ENCODE measurements at regions not wholly inside any gene's neighbourhood (a gene's known extent, or its start where the extent isn't known, plus 50 kb on each side); places are given as distances from the start of the nearest gene placed in this dataset.

- no peak overlapping the region for H3K4me3 Mint-ChIP-seq
- H3K27ac Mint-ChIP-seq: no peak overlapping the region
- no peaks in the 10 kb centered on the region for H3K4me1 Mint-ChIP-seq
- H3K36me3 Mint-ChIP-seq (ENCODE audit: low read depth): no peaks in the 10 kb centered on the region
- peaks cover 33% of the 10 kb centered on the region for H3K27me3 Mint-ChIP-seq
- no peaks in the 10 kb centered on the region for H3K9me3 Mint-ChIP-seq
- no peak for DNase-seq
- intact Hi-C loops (cut with micrococcal nuclease): no loop called here
These were observed 117.6 kb upstream of the RUNX3 start for GRCh38 chr1:25047506-25048240.

- Mint-ChIP-seq H3K27ac (no peak overlapping the region), H3K4me3 (no peak overlapping the region), H3K36me3 (ENCODE audit: low read depth) (no peaks in the 10 kb centered on the region), H3K27me3 (peaks cover 31% of the 10 kb centered on the region), H3K4me1 (peaks cover 1% of the 10 kb centered on the region), H3K9me3 (no peaks in the 10 kb centered on the region)
- intact Hi-C loops (cut with micrococcal nuclease): no loop called here
- no peak for DNase-seq
These were observed 116.1 kb upstream of the RUNX3 start for GRCh38 chr1:25046194-25046532.

GRCh38 chr1:25045480-25046193, 115.6 kb upstream of the RUNX3 start:
- DNase-seq: no peak
- no peak overlapping the region for H3K4me3 Mint-ChIP-seq
- no peak overlapping the region for H3K27ac Mint-ChIP-seq
- H3K4me1 Mint-ChIP-seq: peaks cover 3% of the 10 kb centered on the region
- peaks cover 31% of the 10 kb centered on the region for H3K27me3 Mint-ChIP-seq
- no peaks in the 10 kb centered on the region for H3K36me3 Mint-ChIP-seq (ENCODE audit: low read depth)
- H3K9me3 Mint-ChIP-seq: no peaks in the 10 kb centered on the region
- intact Hi-C loops (cut with micrococcal nuclease): no loop called here

- H3K4me1 Mint-ChIP-seq: peaks cover 11% of the 10 kb centered on the region
- H3K9me3 Mint-ChIP-seq: no peaks in the 10 kb centered on the region
- no peak overlapping the region for H3K4me3 Mint-ChIP-seq
- DNase-seq: no peak
- no peaks in the 10 kb centered on the region for H3K36me3 Mint-ChIP-seq (ENCODE audit: low read depth)
- H3K27ac Mint-ChIP-seq: no peak overlapping the region
- H3K27me3 Mint-ChIP-seq: peaks cover 22% of the 10 kb centered on the region
- intact Hi-C loops (cut with micrococcal nuclease): no loop called here
These were observed 113.1 kb upstream of the RUNX3 start for GRCh38 chr1:25043228-25043580.

- DNase-seq: no peak
- Mint-ChIP-seq H3K27me3 (peaks cover 17% of the 10 kb centered on the region), H3K9me3 (no peaks in the 10 kb centered on the region), H3K36me3 (ENCODE audit: low read depth) (no peaks in the 10 kb centered on the region), H3K4me1 (peaks cover 14% of the 10 kb centered on the region), H3K4me3 (no peak overlapping the region), H3K27ac (no peak overlapping the region)
- intact Hi-C loops (cut with micrococcal nuclease): no loop called here
These were observed 112.5 kb upstream of the RUNX3 start for GRCh38 chr1:25042331-25043227.

GRCh38 chr1:25041916-25042315, 111.8 kb upstream of the RUNX3 start:
- intact Hi-C loops (cut with micrococcal nuclease): no loop called here
- DNase-seq: no peak
- H3K36me3 Mint-ChIP-seq (ENCODE audit: low read depth): no peaks in the 10 kb centered on the region
- no peak overlapping the region for H3K4me3 Mint-ChIP-seq
- H3K9me3 Mint-ChIP-seq: no peaks in the 10 kb centered on the region
- H3K27me3 Mint-ChIP-seq: peaks cover 16% of the 10 kb centered on the region
- peaks cover 19% of the 10 kb centered on the region for H3K4me1 Mint-ChIP-seq
- no peak overlapping the region for H3K27ac Mint-ChIP-seq

DNA sequence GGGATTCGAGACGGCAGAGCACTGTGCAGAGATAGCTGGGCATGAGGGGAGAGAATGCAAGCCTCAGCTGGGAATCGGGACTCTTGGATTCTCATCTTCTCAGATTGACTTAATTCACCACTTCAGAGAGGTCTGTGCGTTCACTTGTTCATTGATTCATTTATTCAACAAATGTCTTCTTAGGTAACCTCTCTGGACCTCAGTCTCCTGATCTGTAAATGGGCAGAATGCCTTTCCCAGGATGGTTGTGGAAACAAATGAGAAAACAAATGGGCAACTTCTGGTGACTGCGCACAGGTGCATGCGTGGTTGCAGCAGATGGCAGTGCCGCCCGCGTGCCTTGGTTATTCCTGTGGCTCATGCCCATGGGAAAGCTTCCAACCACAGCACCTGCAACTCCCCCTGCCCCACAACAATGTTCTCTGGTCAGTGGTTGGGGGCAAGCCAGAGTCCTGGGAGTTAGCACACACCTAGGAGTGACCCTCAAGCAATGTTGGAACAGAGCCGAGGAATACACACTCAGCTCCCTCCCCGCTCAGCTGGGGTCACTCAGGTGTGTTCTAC, 110.1 kb upstream of the RUNX3 start:
- Mint-ChIP-seq H3K27me3 (peaks cover 16% of the 10 kb centered on the region), H3K4me1 (peaks cover 20% of the 10 kb centered on the region), H3K9me3 (no peaks in the 10 kb centered on the region), H3K4me3 (no peak overlapping the region), H3K36me3 (ENCODE audit: low read depth) (peaks cover under 1% of the 10 kb centered on the region), H3K27ac (no peak overlapping the region)
- no peak for DNase-seq
- intact Hi-C loops (cut with micrococcal nuclease): no loop called here

- Mint-ChIP-seq H3K4me3 (no peak overlapping the region), H3K27ac (no peak overlapping the region), H3K36me3 (ENCODE audit: low read depth) (peaks cover 2% of the 10 kb centered on the region), H3K9me3 (no peaks in the 10 kb centered on the region), H3K4me1 (peaks cover 27% of the 10 kb centered on the region), H3K27me3 (peaks cover 16% of the 10 kb centered on the region)
- intact Hi-C loops (cut with micrococcal nuclease): no loop called here
- DNase-seq: no peak
These were observed 109.2 kb upstream of the RUNX3 start for GRCh38 chr1:25039229-25039628.

DNA sequence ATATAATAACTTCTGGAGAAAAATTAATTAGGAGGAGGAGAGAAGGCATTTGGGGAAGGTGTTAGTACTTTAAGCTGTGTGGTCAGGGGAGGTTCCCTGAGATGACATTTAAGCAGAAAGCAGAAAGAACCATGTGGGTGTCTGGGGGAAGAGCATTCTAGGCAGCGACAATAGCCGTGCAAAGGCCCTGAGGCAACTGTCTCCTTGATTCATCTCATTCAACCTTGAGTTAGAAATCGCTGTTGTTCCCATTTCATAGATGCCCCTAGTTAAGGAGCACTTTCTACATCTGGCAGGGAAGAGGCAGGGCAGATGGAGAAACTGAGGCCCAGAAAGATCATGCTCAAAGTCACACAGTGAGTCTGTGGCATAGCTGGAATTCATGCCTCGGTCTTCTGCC, 108.6 kb upstream of the RUNX3 start:
- intact Hi-C loops (cut with micrococcal nuclease): no loop called here
- Mint-ChIP-seq H3K36me3 (ENCODE audit: low read depth) (peaks cover 2% of the 10 kb centered on the region), H3K4me3 (no peak overlapping the region), H3K9me3 (no peaks in the 10 kb centered on the region), H3K27ac (no peak overlapping the region), H3K4me1 (peaks cover 31% of the 10 kb centered on the region), H3K27me3 (peaks cover 11% of the 10 kb centered on the region)
- DNase-seq: no peak

DNA sequence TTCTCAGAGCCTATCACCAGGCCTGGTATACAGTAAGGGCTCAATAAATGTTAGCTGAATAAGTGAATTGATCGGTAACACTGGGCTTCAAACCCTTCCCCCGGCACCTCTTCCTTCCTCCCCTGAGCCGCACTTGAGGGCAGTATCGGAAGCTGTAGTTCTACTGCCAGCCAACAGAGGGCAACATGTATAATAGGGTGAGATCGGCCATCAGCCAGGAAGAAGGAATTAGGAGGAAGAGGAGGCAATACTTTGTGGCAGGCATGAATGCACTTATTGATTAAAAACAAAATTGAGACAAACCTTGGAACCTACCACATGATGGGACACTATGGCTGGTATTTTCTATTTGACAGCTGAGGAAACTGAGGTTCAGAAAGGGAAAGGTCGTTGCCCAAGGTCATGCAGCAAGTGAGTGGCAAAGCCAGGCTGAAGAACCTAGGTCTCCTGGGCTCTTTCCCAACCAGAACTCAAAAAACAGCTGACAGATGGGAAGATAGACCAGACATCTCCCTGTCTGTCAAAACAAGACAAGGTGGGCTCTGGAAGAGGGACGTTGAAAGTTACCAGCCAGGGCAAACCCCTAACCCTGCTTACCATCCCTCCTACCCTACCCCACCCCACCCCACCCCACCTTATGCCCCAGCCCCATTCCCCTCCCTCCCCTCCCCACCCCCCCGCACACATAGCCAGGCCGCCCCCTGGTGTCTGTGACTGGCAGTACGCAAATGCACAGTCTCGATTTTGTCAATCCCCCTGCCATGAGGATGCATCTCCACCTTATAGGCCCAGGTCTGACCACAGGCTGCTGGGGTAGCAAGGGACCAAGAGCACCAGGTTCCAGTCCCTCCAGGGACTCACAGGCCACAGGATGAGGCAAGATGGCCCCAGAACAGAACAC, 107.3 kb upstream of the RUNX3 start:
- Mint-ChIP-seq H3K27ac (peak overlapping the region; percentile 64), H3K4me3 (peak overlapping the region; percentile 47), H3K36me3 (ENCODE audit: low read depth) (peaks cover 2% of the 10 kb centered on the region), H3K4me1 (peaks cover 42% of the 10 kb centered on the region), H3K9me3 (no peaks in the 10 kb centered on the region), H3K27me3 (peaks cover 9% of the 10 kb centered on the region)
- DNase-seq: peak; percentile 90
- intact Hi-C loops (cut with micrococcal nuclease): loop anchor here (1.0 to 2.0 kb wide), 5 partner anchors 60 to 189 kb away; no protein-coding TSS in a partner anchor

DNA sequence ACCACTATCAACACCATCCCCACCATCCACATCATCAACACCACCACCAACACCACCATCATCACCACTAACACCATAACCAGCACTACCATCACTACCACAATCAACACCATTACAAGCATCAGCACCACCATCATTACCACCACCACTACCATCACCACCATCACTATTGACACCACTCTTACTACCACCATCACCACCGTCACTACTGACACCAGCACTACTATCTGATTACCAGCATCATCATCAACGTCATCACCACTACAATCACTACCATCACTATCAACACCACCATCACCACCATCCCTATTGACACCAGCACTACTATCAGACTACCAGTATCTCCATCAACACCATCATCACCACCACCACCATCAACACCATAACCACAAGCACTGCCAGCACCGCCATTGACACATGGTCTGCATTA, 106.1 kb upstream of the RUNX3 start:
- H3K27ac Mint-ChIP-seq: no peak overlapping the region
- DNase-seq: no peak
- no peaks in the 10 kb centered on the region for H3K9me3 Mint-ChIP-seq
- peaks cover 54% of the 10 kb centered on the region for H3K4me1 Mint-ChIP-seq
- H3K27me3 Mint-ChIP-seq: peaks cover 5% of the 10 kb centered on the region
- H3K36me3 Mint-ChIP-seq (ENCODE audit: low read depth): peaks cover 4% of the 10 kb centered on the region
- H3K4me3 Mint-ChIP-seq: no peak overlapping the region
- intact Hi-C loops (cut with micrococcal nuclease): loop anchor here (2.0 kb wide), 1 partner anchor 111 kb away; no protein-coding TSS in a partner anchor

- intact Hi-C loops (cut with micrococcal nuclease): loop anchor here (2.0 kb wide), 1 partner anchor 111 kb away; no protein-coding TSS in a partner anchor
- peaks cover under 1% of the 10 kb centered on the region for H3K27me3 Mint-ChIP-seq
- peak overlapping the region; percentile 23 for H3K27ac Mint-ChIP-seq
- no peak overlapping the region for H3K4me3 Mint-ChIP-seq
- DNase-seq: no peak
- peaks cover 57% of the 10 kb centered on the region for H3K4me1 Mint-ChIP-seq
- H3K9me3 Mint-ChIP-seq: no peaks in the 10 kb centered on the region
- H3K36me3 Mint-ChIP-seq (ENCODE audit: low read depth): peaks cover 6% of the 10 kb centered on the region
These were observed 105.5 kb upstream of the RUNX3 start for GRCh38 chr1:25035523-25036116.

Data from activated CD4-positive, alpha-beta T cell treated with anti-CD3 and anti-CD28 coated beads, Interleukin-2, amount 10 ng/mL, durations not matched to agents 24 days and 14 days (primary cell).